Glutamatergic neuron (in vitro differentiated cells): ENCODE measurements at regions not wholly inside any gene's neighbourhood (a gene's known extent, or its start where the extent isn't known, plus 50 kb on each side); places are given as distances from the start of the nearest gene placed in this dataset.

ENCODE experiments used
- DNase-seq: peaks from one replicate; pipeline ENCODE4 v3.0.0; 2022
- H3K27ac Mint-ChIP-seq: one replicate; pipeline ENCODE4 v1.8.0; 2020; ENCODE audit warnings: mild to moderate bottlenecking, mixed read lengths, inconsistent platforms; ENCODE audit not compliant: unreplicated experiment
- H3K27me3 Mint-ChIP-seq: one replicate; pipeline ENCODE4 v1.8.0; 2020; ENCODE audit warnings: mild to moderate bottlenecking, moderate library complexity, mixed read lengths, inconsistent platforms; ENCODE audit not compliant: unreplicated experiment
- H3K36me3 Mint-ChIP-seq: one replicate; pipeline ENCODE4 v1.8.0; 2020; ENCODE audit warnings: mild to moderate bottlenecking, mixed read lengths, inconsistent platforms; ENCODE audit not compliant: unreplicated experiment
- H3K4me1 Mint-ChIP-seq: one replicate; pipeline ENCODE4 v1.8.0; 2020; ENCODE audit warnings: mild to moderate bottlenecking, low read depth, mixed read lengths, inconsistent platforms; ENCODE audit not compliant: unreplicated experiment
- H3K4me3 Mint-ChIP-seq: one replicate; pipeline ENCODE4 v1.8.0; 2020; ENCODE audit warnings: mild to moderate bottlenecking, mixed read lengths, inconsistent platforms; ENCODE audit not compliant: unreplicated experiment
- H3K9me3 Mint-ChIP-seq: one replicate; pipeline ENCODE4 v1.8.0; 2020; ENCODE audit warnings: mild to moderate bottlenecking, moderate library complexity, mixed read lengths, inconsistent platforms; ENCODE audit not compliant: unreplicated experiment
- TF ChIP-seq, protein P1 (sequence below): fragments of 200-600 bp; sonication (generic); IDR thresholded peaks from one replicate; pipeline ENCODE4 v1.5.0; 2021; ENCODE audit not compliant: partially characterized antibody, unreplicated experiment

- TF ChIP-seq, protein P1, sequence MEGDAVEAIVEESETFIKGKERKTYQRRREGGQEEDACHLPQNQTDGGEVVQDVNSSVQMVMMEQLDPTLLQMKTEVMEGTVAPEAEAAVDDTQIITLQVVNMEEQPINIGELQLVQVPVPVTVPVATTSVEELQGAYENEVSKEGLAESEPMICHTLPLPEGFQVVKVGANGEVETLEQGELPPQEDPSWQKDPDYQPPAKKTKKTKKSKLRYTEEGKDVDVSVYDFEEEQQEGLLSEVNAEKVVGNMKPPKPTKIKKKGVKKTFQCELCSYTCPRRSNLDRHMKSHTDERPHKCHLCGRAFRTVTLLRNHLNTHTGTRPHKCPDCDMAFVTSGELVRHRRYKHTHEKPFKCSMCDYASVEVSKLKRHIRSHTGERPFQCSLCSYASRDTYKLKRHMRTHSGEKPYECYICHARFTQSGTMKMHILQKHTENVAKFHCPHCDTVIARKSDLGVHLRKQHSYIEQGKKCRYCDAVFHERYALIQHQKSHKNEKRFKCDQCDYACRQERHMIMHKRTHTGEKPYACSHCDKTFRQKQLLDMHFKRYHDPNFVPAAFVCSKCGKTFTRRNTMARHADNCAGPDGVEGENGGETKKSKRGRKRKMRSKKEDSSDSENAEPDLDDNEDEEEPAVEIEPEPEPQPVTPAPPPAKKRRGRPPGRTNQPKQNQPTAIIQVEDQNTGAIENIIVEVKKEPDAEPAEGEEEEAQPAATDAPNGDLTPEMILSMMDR: no peak
- H3K36me3 Mint-ChIP-seq: no peaks in the 10 kb centered on the region
- peaks cover 11% of the 10 kb centered on the region for H3K4me1 Mint-ChIP-seq
- DNase-seq: no peak
- H3K27me3 Mint-ChIP-seq: no peaks in the 10 kb centered on the region
- no peak overlapping the region for H3K4me3 Mint-ChIP-seq
- peaks cover 2% of the 10 kb centered on the region for H3K9me3 Mint-ChIP-seq
- no peak overlapping the region for H3K27ac Mint-ChIP-seq
Observed at GRCh38 chr2:23029111-23029510, 355.9 kb upstream of the KLHL29 start.

- H3K36me3 Mint-ChIP-seq: no peaks in the 10 kb centered on the region
Observed at GRCh38 chr2:23029951-23030350, 355.0 kb upstream of the KLHL29 start.

GRCh38 chr2:23034996-23035395 is 350.0 kb upstream of the KLHL29 start:
- Mint-ChIP-seq H3K27me3 (no peaks in the 10 kb centered on the region), H3K9me3 (no peaks in the 10 kb centered on the region), H3K27ac (no peak overlapping the region), H3K4me3 (no peak overlapping the region), H3K36me3 (no peaks in the 10 kb centered on the region), H3K4me1 (no peaks in the 10 kb centered on the region)
- DNase-seq: no peak
- TF ChIP-seq, protein P1: no peak

More at GRCh38 chr2:23029951-23030350, 355.0 kb upstream of the KLHL29 start:
- Mint-ChIP-seq H3K4me1 (peaks cover 11% of the 10 kb centered on the region), H3K9me3 (peaks cover 2% of the 10 kb centered on the region), H3K27ac (no peak overlapping the region), H3K27me3 (no peaks in the 10 kb centered on the region), H3K4me3 (no peak overlapping the region)
- DNase-seq: no peak
- TF ChIP-seq, protein P1: no peak

DNA sequence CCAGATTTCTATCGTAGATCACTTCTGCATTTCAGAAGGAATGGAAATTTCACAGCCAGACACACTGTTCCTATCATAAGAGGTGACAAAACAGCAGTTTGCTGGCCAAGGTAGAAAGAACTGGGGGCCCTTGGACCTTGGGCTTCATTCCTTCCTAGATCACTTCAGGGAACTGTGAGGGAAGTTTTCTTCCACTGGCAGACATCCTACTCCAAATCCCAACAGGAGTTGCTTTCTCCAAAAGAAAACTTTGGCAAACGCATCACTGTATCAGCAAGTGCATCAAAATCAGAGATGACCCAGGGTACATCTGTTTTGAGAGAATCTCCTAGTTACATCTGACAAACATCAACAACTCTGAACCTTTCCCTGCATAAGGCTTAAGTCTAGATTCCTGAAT is 348.4 kb upstream of the KLHL29 start:
- no peak overlapping the region for H3K4me3 Mint-ChIP-seq
- no peak overlapping the region for H3K27ac Mint-ChIP-seq
- TF ChIP-seq, protein P1: no peak
- no peaks in the 10 kb centered on the region for H3K4me1 Mint-ChIP-seq
- H3K27me3 Mint-ChIP-seq: no peaks in the 10 kb centered on the region
- H3K9me3 Mint-ChIP-seq: no peaks in the 10 kb centered on the region
- DNase-seq: no peak
- no peaks in the 10 kb centered on the region for H3K36me3 Mint-ChIP-seq

DNA sequence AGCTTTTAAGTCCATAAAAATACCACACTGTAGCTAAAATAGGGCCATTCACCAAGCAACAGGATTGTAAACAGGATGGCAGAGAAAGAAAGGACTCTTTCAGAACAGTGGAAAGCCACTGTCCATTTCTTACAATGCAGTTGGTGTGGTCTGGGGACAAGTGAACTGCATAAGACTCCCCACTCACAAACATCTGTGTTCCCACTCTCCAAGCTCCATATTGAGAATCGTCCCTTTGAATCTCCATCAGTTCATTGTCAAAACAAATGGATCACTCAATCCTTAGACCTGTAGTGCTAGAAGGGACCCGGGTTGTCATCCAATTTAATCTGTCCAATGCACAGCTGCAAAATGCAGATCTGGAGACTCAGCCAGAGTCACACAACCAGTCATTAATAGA is 347.4 kb upstream of the KLHL29 start:
- H3K27me3 Mint-ChIP-seq: no peaks in the 10 kb centered on the region
- H3K27ac Mint-ChIP-seq: no peak overlapping the region
- TF ChIP-seq, protein P1: no peak
- no peaks in the 10 kb centered on the region for H3K36me3 Mint-ChIP-seq
- H3K4me3 Mint-ChIP-seq: no peak overlapping the region
- no peaks in the 10 kb centered on the region for H3K4me1 Mint-ChIP-seq
- H3K9me3 Mint-ChIP-seq: peaks cover 1% of the 10 kb centered on the region
- DNase-seq: no peak
